Astrocyte (in vitro differentiated cells and primary cell): ENCODE measurements at regions not wholly inside any gene's neighbourhood (a gene's known extent, or its start where the extent isn't known, plus 50 kb on each side); places are given as distances from the start of the nearest gene placed in this dataset.

ENCODE experiments used
- DNase-seq: peaks from one replicate; pipeline ENCODE4 v3.0.0-alpha.2; 2010; ENCODE audit warnings: low read depth
- FAIRE-seq: peaks from 2 replicates; lab custom pipeline; 2011; peaks lifted over from hg19 to GRCh38; lab: Jason Lieb, UNC
- H2AFZ ChIP-seq: 2 replicates; pipeline ENCODE4 v1.6.0; 2012; ENCODE audit warnings: low read depth, low read length, inconsistent platforms
- H3K27ac ChIP-seq: 2 replicates; pipeline ENCODE4 v1.5.1; 2011; ENCODE audit warnings: low read depth, low read length, inconsistent platforms
- H3K27me3 ChIP-seq: 2 replicates; pipeline ENCODE4 v1.6.0; 2011; ENCODE audit warnings: low read length, inconsistent platforms; ENCODE audit not compliant: insufficient read depth
- H3K36me3 ChIP-seq: 2 replicates; pipeline ENCODE4 v1.5.1; 2011; ENCODE audit warnings: low read length, inconsistent platforms; ENCODE audit not compliant: insufficient read depth
- H3K4me1 ChIP-seq: 2 replicates; pipeline ENCODE4 v1.5.1; 2011; ENCODE audit warnings: low read length, inconsistent platforms; ENCODE audit not compliant: insufficient read depth
- H3K4me2 ChIP-seq: 2 replicates; pipeline ENCODE4 v1.6.0; 2012; ENCODE audit warnings: low read length, inconsistent platforms
- H3K4me3 ChIP-seq: 2 replicates; pipeline ENCODE4 v1.5.1; 2011; ENCODE audit warnings: low read depth, mild to moderate bottlenecking, low read length, inconsistent platforms; ENCODE audit not compliant: insufficient read depth
- H3K79me2 ChIP-seq: 2 replicates; pipeline ENCODE4 v1.6.0; 2012; ENCODE audit warnings: mild to moderate bottlenecking, low read length, inconsistent platforms; ENCODE audit not compliant: insufficient read depth
- H3K9ac ChIP-seq: 2 replicates; pipeline ENCODE4 v1.6.0; 2012; ENCODE audit warnings: mild to moderate bottlenecking, low read length, inconsistent platforms
- H3K9me3 ChIP-seq: 2 replicates; pipeline ENCODE4 v1.5.1; 2012; ENCODE audit warnings: low read depth, mild to moderate bottlenecking, low read length, inconsistent platforms; ENCODE audit not compliant: insufficient read depth
- H4K20me1 ChIP-seq: 2 replicates; pipeline ENCODE4 v1.6.0; 2012; ENCODE audit warnings: low read length, inconsistent platforms; ENCODE audit not compliant: insufficient read depth
- H3K27ac Mint-ChIP-seq: one replicate; pipeline ENCODE4 v1.8.0; 2021; ENCODE audit warnings: mild to moderate bottlenecking, mixed read lengths; ENCODE audit not compliant: unreplicated experiment
- H3K27me3 Mint-ChIP-seq: one replicate; pipeline ENCODE4 v1.8.0; 2021; ENCODE audit warnings: low read depth, mixed read lengths; ENCODE audit not compliant: unreplicated experiment
- H3K36me3 Mint-ChIP-seq: one replicate; pipeline ENCODE4 v1.8.0; 2021; ENCODE audit warnings: low read depth, mixed read lengths; ENCODE audit not compliant: unreplicated experiment
- H3K4me1 Mint-ChIP-seq: one replicate; pipeline ENCODE4 v1.8.0; 2021; ENCODE audit warnings: low read depth, mixed read lengths; ENCODE audit not compliant: unreplicated experiment
- H3K4me3 Mint-ChIP-seq: one replicate; pipeline ENCODE4 v1.8.0; 2021; ENCODE audit warnings: mild to moderate bottlenecking, moderate library complexity, mixed read lengths; ENCODE audit not compliant: unreplicated experiment
- H3K9me3 Mint-ChIP-seq: one replicate; pipeline ENCODE4 v1.8.0; 2021; ENCODE audit warnings: mild to moderate bottlenecking, mixed read lengths; ENCODE audit not compliant: unreplicated experiment
- EZH2 ChIP-seq: IDR thresholded peaks from 2 replicates; pipeline ENCODE4 v1.6.1; 2012; ENCODE audit warnings: mild to moderate bottlenecking, low read length, inconsistent platforms; ENCODE audit not compliant: insufficient read depth
- TF ChIP-seq, protein P1 (sequence below): IDR thresholded peaks from 2 replicates; pipeline ENCODE4 v1.5.1; 2011; ENCODE audit warnings: low read depth, mild to moderate bottlenecking, inconsistent platforms, low read length, moderate library complexity; ENCODE audit not compliant: insufficient read depth

GRCh38 chr17:14557480-14557879, 256.6 kb downstream of the HS3ST3B1 start:
- Mint-ChIP-seq H3K36me3 (no peaks in the 10 kb centered on the region), H3K27ac (no peak overlapping the region), H3K27me3 (peaks cover 3% of the 10 kb centered on the region), H3K4me1 (no peaks in the 10 kb centered on the region), H3K4me3 (no peak overlapping the region), H3K9me3 (no peaks in the 10 kb centered on the region)
- Histone ChIP-seq H3K4me2 (no peak overlapping the region), H3K27ac (no peak overlapping the region), H3K9ac (no peak overlapping the region), H3K4me1 (no peaks in the 10 kb centered on the region), H3K36me3 (no peaks in the 10 kb centered on the region), H4K20me1 (no peaks in the 10 kb centered on the region), H3K27me3 (no peaks in the 10 kb centered on the region), H2AFZ (no peak overlapping the region), H3K4me3 (no peak overlapping the region), H3K9me3 (no peaks in the 10 kb centered on the region), H3K79me2 (no peaks in the 10 kb centered on the region)
- TF ChIP-seq, protein P1, sequence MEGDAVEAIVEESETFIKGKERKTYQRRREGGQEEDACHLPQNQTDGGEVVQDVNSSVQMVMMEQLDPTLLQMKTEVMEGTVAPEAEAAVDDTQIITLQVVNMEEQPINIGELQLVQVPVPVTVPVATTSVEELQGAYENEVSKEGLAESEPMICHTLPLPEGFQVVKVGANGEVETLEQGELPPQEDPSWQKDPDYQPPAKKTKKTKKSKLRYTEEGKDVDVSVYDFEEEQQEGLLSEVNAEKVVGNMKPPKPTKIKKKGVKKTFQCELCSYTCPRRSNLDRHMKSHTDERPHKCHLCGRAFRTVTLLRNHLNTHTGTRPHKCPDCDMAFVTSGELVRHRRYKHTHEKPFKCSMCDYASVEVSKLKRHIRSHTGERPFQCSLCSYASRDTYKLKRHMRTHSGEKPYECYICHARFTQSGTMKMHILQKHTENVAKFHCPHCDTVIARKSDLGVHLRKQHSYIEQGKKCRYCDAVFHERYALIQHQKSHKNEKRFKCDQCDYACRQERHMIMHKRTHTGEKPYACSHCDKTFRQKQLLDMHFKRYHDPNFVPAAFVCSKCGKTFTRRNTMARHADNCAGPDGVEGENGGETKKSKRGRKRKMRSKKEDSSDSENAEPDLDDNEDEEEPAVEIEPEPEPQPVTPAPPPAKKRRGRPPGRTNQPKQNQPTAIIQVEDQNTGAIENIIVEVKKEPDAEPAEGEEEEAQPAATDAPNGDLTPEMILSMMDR, result no peak
- no peak for TF ChIP-seq EZH2
- DNase-seq (no peak), FAIRE-seq (no peak)

GRCh38 chr17:14553847-14554246, 253.0 kb downstream of the HS3ST3B1 start:
- Histone ChIP-seq H3K27me3 (no peaks in the 10 kb centered on the region), H3K27ac (no peak overlapping the region), H3K4me3 (no peak overlapping the region), H4K20me1 (no peaks in the 10 kb centered on the region), H2AFZ (no peak overlapping the region), H3K9ac (no peak overlapping the region), H3K79me2 (no peaks in the 10 kb centered on the region), H3K4me2 (no peak overlapping the region), H3K36me3 (no peaks in the 10 kb centered on the region), H3K9me3 (no peaks in the 10 kb centered on the region), H3K4me1 (no peaks in the 10 kb centered on the region)
- no peak overlapping the region for H3K27ac Mint-ChIP-seq
- no peak overlapping the region for H3K4me3 Mint-ChIP-seq
- no peak for FAIRE-seq
- DNase-seq, result no peak
- H3K4me1 Mint-ChIP-seq, result no peaks in the 10 kb centered on the region
- H3K27me3 Mint-ChIP-seq, result peaks cover 2% of the 10 kb centered on the region
- no peak for TF ChIP-seq EZH2
- TF ChIP-seq, protein P1, result no peak
- H3K36me3 Mint-ChIP-seq, result no peaks in the 10 kb centered on the region
- H3K9me3 Mint-ChIP-seq, result no peaks in the 10 kb centered on the region

- H2AFZ ChIP-seq, result no peak overlapping the region
Observed at GRCh38 chr17:14552306-14552705, 251.4 kb downstream of the HS3ST3B1 start.

More at GRCh38 chr17:14552306-14552705, 251.4 kb downstream of the HS3ST3B1 start:
- Histone ChIP-seq H3K36me3 (no peaks in the 10 kb centered on the region), H3K27me3 (no peaks in the 10 kb centered on the region), H3K9me3 (no peaks in the 10 kb centered on the region), H3K27ac (no peak overlapping the region), H3K4me2 (no peak overlapping the region), H3K79me2 (no peaks in the 10 kb centered on the region), H4K20me1 (no peaks in the 10 kb centered on the region), H3K4me3 (no peak overlapping the region), H3K4me1 (no peaks in the 10 kb centered on the region), H3K9ac (no peak overlapping the region)
- Mint-ChIP-seq H3K36me3 (no peaks in the 10 kb centered on the region), H3K27ac (no peak overlapping the region), H3K4me3 (no peak overlapping the region), H3K9me3 (no peaks in the 10 kb centered on the region), H3K27me3 (peaks cover 2% of the 10 kb centered on the region), H3K4me1 (no peaks in the 10 kb centered on the region)
- no peak for FAIRE-seq
- TF ChIP-seq EZH2, result no peak
- TF ChIP-seq, protein P1, result no peak
- no peak for DNase-seq
